ENCODE measurements at regions not wholly inside any gene's neighbourhood (a gene's known extent, or its start where the extent isn't known, plus 50 kb on each side); places are given as distances from the start of the nearest gene placed in this dataset.

- H3K9me3 ChIP-seq = no peaks in the 10 kb centered on the region
- no peaks in the 10 kb centered on the region for H3K27me3 ChIP-seq
- no peak overlapping the region for H3K27ac ChIP-seq
- H3K36me3 ChIP-seq = no peaks in the 10 kb centered on the region
- peaks cover 0 to 5% (median 2%) of the 10 kb centered on the region in 4 donors for H3K4me1 ChIP-seq
- 92% methylated on average over 2 of the region's 2 CpGs for WGBS, 2 donors (ENCODE audit: low coverage in 1 of 2)
- in situ Hi-C loops (cut with MboI; ENCODE audit: low pct_ligation_motif_present in 1 of 4, low pct_unique_long_range_greater_than_20kb in 1 of 4, low sequenced_read_pairs in 3 of 4) (no loop called here), intact Hi-C loops (cut with DNase I; ENCODE audit: low total_unique reads) (loop anchor here (5.0 kb wide), 1 partner anchor 1339 kb away; no protein-coding TSS in a partner anchor)
- DNase-seq = no peak
- TF ChIP-seq EP300 (IDR thresholded peaks at IDR 0.05; ENCODE audit: low read depth) (no peak), POLR2AphosphoS5 (IDR thresholded peaks at IDR 0.05) (no peak), POLR2A (IDR thresholded peaks at IDR 0.05) (no peak), CTCF (IDR thresholded peaks at IDR 0.05) (no peak)
- H3K4me3 ChIP-seq = no peak overlapping the region
Measured at GRCh38 chr21:28138272-28138671, 854.4 kb downstream of the LTN1 start.

DNA sequence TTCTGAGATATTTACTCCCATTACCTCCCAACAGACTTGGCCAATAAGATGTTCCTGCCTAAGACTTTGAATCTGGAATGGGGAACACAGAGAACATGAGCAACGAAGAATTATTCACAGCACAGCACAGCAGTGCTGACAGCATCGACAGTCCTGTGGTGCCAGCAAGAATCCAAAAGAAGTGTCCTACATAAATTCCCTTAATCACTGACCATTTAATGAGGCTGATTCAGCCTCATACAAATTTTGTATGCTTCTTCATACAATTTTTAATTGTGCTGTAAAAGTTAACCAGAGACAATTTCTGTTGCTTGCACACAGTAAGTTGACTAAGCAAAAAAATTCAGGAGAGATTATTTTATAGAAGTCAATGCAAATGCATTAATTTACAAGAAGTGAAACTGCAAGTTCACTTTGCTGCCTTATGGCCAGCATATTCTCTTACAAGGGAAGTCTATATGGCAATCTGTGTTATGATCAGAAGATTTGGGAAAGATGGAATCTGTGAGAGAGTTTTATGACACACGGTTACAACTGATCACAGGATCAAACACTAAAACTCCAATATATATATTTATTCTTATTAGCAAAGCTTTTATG is 855.9 kb downstream of the LTN1 start:
- intact Hi-C loops (cut with DNase I; ENCODE audit: low total_unique reads) (loop anchor here (5.0 kb wide), 1 partner anchor 1341 kb away; no protein-coding TSS in a partner anchor), in situ Hi-C loops (cut with MboI; ENCODE audit: low pct_ligation_motif_present in 1 of 4, low pct_unique_long_range_greater_than_20kb in 1 of 4, low sequenced_read_pairs in 3 of 4) (no loop called here)
- no peaks in the 10 kb centered on the region for H3K9me3 ChIP-seq
- H3K27ac ChIP-seq = no peak overlapping the region
- no peaks in the 10 kb centered on the region for H3K36me3 ChIP-seq
- H3K4me1 ChIP-seq = no peaks in the 10 kb centered on the region
- H3K4me3 ChIP-seq = no peak overlapping the region
- 0 to 64% methylated on average over 1 to 3 of the region's 3 CpGs for WGBS, 2 donors (ENCODE audit: low coverage in 1 of 2)
- H3K27me3 ChIP-seq = no peaks in the 10 kb centered on the region
- TF ChIP-seq POLR2A (IDR thresholded peaks at IDR 0.05) = no peak
- no peak for TF ChIP-seq CTCF (IDR thresholded peaks at IDR 0.05)
- no peak for TF ChIP-seq EP300 (IDR thresholded peaks at IDR 0.05; ENCODE audit: low read depth)
- TF ChIP-seq POLR2AphosphoS5 (IDR thresholded peaks at IDR 0.05) = no peak
- DNase-seq = no peak

GRCh38 chr21:28135646-28136045 is 857.0 kb downstream of the LTN1 start:
- no peak overlapping the region for H3K4me3 ChIP-seq
- WGBS, 2 donors (ENCODE audit: low coverage in 1 of 2) = 75 to 81% methylated on average over 2 of the region's 2 CpGs
- H3K27me3 ChIP-seq = no peaks in the 10 kb centered on the region
- no peaks in the 10 kb centered on the region for H3K9me3 ChIP-seq
- intact Hi-C loops (cut with DNase I; ENCODE audit: low total_unique reads) = loop anchor here (5.0 kb wide), 1 partner anchor 1342 kb away; no protein-coding TSS in a partner anchor
- TF ChIP-seq EP300 (IDR thresholded peaks at IDR 0.05; ENCODE audit: low read depth) = no peak
- DNase-seq = no peak
- H3K27ac ChIP-seq = no peak overlapping the region
- H3K4me1 ChIP-seq = no peaks in the 10 kb centered on the region
- H3K36me3 ChIP-seq = no peaks in the 10 kb centered on the region
- in situ Hi-C loops (cut with MboI; ENCODE audit: low pct_ligation_motif_present in 1 of 4, low pct_unique_long_range_greater_than_20kb in 1 of 4, low sequenced_read_pairs in 3 of 4) = no loop called here

DNA sequence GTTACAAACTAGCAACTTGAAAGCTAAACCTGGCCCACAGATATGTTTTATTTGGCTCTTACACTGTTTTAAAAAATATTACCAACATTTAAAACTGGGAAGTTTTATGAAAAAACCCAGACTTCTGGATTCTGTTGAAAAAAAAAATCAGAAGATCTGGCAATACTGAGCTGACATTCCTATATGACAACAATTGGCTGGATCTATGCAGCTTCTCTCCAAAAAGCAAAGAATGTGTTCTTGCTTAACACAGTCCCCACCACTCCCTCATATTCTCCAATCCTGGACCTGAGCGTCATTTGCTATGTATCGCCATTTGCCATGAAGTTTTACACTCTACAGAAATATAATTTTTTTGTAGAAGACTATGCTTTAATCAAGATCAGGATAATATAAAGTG is 859.6 kb downstream of the LTN1 start:
- Histone ChIP-seq H3K27ac (no peak overlapping the region), H3K27me3 (no peaks in the 10 kb centered on the region), H3K4me3 (no peak overlapping the region), H3K4me1 (no peaks in the 10 kb centered on the region), H3K36me3 (no peaks in the 10 kb centered on the region), H3K9me3 (no peaks in the 10 kb centered on the region)
- no peak for DNase-seq
- TF ChIP-seq CTCF (IDR thresholded peaks at IDR 0.05) = no peak
- TF ChIP-seq EP300 (IDR thresholded peaks at IDR 0.05; ENCODE audit: low read depth) = no peak
- no peak for TF ChIP-seq POLR2AphosphoS5 (IDR thresholded peaks at IDR 0.05)
- TF ChIP-seq POLR2A (IDR thresholded peaks at IDR 0.05) = no peak
- in situ Hi-C loops (cut with MboI; ENCODE audit: low pct_ligation_motif_present in 1 of 4, low pct_unique_long_range_greater_than_20kb in 1 of 4, low sequenced_read_pairs in 3 of 4) (no loop called here), intact Hi-C loops (cut with DNase I; ENCODE audit: low total_unique reads) (no loop called here)
- 91% methylated on average over 2 of the region's 2 CpGs for WGBS, 2 donors (ENCODE audit: low coverage in 1 of 2)

GRCh38 chr21:28132713-28133112 is 860.0 kb downstream of the LTN1 start:
- in situ Hi-C loops (cut with MboI; ENCODE audit: low pct_ligation_motif_present in 1 of 4, low pct_unique_long_range_greater_than_20kb in 1 of 4, low sequenced_read_pairs in 3 of 4) (no loop called here), intact Hi-C loops (cut with DNase I; ENCODE audit: low total_unique reads) (no loop called here)
- Histone ChIP-seq H3K27me3 (no peaks in the 10 kb centered on the region), H3K4me3 (no peak overlapping the region), H3K36me3 (no peaks in the 10 kb centered on the region), H3K27ac (no peak overlapping the region), H3K9me3 (no peaks in the 10 kb centered on the region), H3K4me1 (no peaks in the 10 kb centered on the region)
- no peak for TF ChIP-seq POLR2AphosphoS5 (IDR thresholded peaks at IDR 0.05)
- TF ChIP-seq EP300 (IDR thresholded peaks at IDR 0.05; ENCODE audit: low read depth) = no peak
- TF ChIP-seq CTCF (IDR thresholded peaks at IDR 0.05) = no peak
- no peak for TF ChIP-seq POLR2A (IDR thresholded peaks at IDR 0.05)
- no peak for DNase-seq
- WGBS, 2 donors (ENCODE audit: low coverage in 1 of 2) = 74 to 75% methylated on average over 1 of the region's 1 CpG

Measured in transverse colon (tissue), 4 donors.